ENCODE measurements at regions not wholly inside any gene's neighbourhood (a gene's known extent, or its start where the extent isn't known, plus 50 kb on each side); places are given as distances from the start of the nearest gene placed in this dataset.

GRCh38 chr6:100185615-100186014 is 191.6 kb upstream of the MCHR2 start:
- no peak for DNase-seq (ENCODE audit: low spot score)
- ChIA-PET CTCF (no interaction called here), POLR2A (ENCODE audit: low non-redundant PET) (no interaction called here)
- H3K27me3 ChIP-seq (replicated peaks; ENCODE audit: insufficient read depth, low read depth, low read length, poor library complexity), result no peaks in the 10 kb centered on the region
- H3K9me3 ChIP-seq (ENCODE audit: low read depth, low read length, poor library complexity, severe bottlenecking), result no peaks in the 10 kb centered on the region
- no TSS peak for BruUV-seq (replicated peaks)
- TF ChIP-seq CTCF (conservative IDR thresholded peaks at IDR 0.05; ENCODE audit: low read depth, low read length) (no peak), EZH2 (IDR thresholded peaks at IDR 0.05; ENCODE audit: borderline replicate concordance, low read depth, low read length, poor library complexity, severe bottlenecking) (no peak)
- no peaks in the 10 kb centered on the region for H3K4me1 ChIP-seq (ENCODE audit: insufficient read depth, low read length, poor library complexity, severe bottlenecking)
- no peak overlapping the region for H3K4me3 ChIP-seq (ENCODE audit: low read depth, low read length, poor library complexity, severe bottlenecking)
- H3K27ac ChIP-seq (ENCODE audit: low read depth, low read length, poor library complexity, severe bottlenecking), result no peak overlapping the region
- no peaks in the 10 kb centered on the region for H3K36me3 ChIP-seq (ENCODE audit: insufficient read depth, low read length, poor library complexity, severe bottlenecking)
- intact Hi-C loops (cut with micrococcal nuclease; ENCODE audit: unreplicated experiment), result no loop called here

- CTCF ChIA-PET, result no interaction called here
- TF ChIP-seq CTCF (conservative IDR thresholded peaks at IDR 0.05; ENCODE audit: low read depth, low read length), result no peak
- no peak for TF ChIP-seq EZH2 (IDR thresholded peaks at IDR 0.05; ENCODE audit: borderline replicate concordance, low read depth, low read length, poor library complexity, severe bottlenecking)
- Histone ChIP-seq H3K27me3 (replicated peaks; ENCODE audit: insufficient read depth, low read depth, low read length, poor library complexity) (no peaks in the 10 kb centered on the region), H3K4me3 (ENCODE audit: low read depth, low read length, poor library complexity, severe bottlenecking) (no peak overlapping the region), H3K27ac (ENCODE audit: low read depth, low read length, poor library complexity, severe bottlenecking) (no peak overlapping the region), H3K9me3 (ENCODE audit: low read depth, low read length, poor library complexity, severe bottlenecking) (no peaks in the 10 kb centered on the region), H3K4me1 (ENCODE audit: insufficient read depth, low read length, poor library complexity, severe bottlenecking) (no peaks in the 10 kb centered on the region), H3K36me3 (ENCODE audit: insufficient read depth, low read length, poor library complexity, severe bottlenecking) (no peaks in the 10 kb centered on the region)
- intact Hi-C loops (cut with micrococcal nuclease; ENCODE audit: unreplicated experiment), result no loop called here
- DNase-seq (ENCODE audit: low spot score), result no peak
- POLR2A ChIA-PET (ENCODE audit: low non-redundant PET), result no interaction called here
- no TSS peak for BruUV-seq (replicated peaks)
These were observed 190.4 kb upstream of the MCHR2 start for GRCh38 chr6:100184473-100184872.

GRCh38 chr6:100182313-100182712 is 188.3 kb upstream of the MCHR2 start:
- BruUV-seq (replicated peaks), result no TSS peak
- ChIA-PET POLR2A (ENCODE audit: low non-redundant PET) (no interaction called here), CTCF (no interaction called here)
- no peak for DNase-seq (ENCODE audit: low spot score)
- Histone ChIP-seq H3K27me3 (replicated peaks; ENCODE audit: insufficient read depth, low read depth, low read length, poor library complexity) (no peaks in the 10 kb centered on the region), H3K4me3 (ENCODE audit: low read depth, low read length, poor library complexity, severe bottlenecking) (no peak overlapping the region), H3K36me3 (ENCODE audit: insufficient read depth, low read length, poor library complexity, severe bottlenecking) (no peaks in the 10 kb centered on the region), H3K4me1 (ENCODE audit: insufficient read depth, low read length, poor library complexity, severe bottlenecking) (no peaks in the 10 kb centered on the region), H3K9me3 (ENCODE audit: low read depth, low read length, poor library complexity, severe bottlenecking) (no peaks in the 10 kb centered on the region), H3K27ac (ENCODE audit: low read depth, low read length, poor library complexity, severe bottlenecking) (no peak overlapping the region)
- intact Hi-C loops (cut with micrococcal nuclease; ENCODE audit: unreplicated experiment), result no loop called here
- TF ChIP-seq CTCF (conservative IDR thresholded peaks at IDR 0.05; ENCODE audit: low read depth, low read length) (no peak), EZH2 (IDR thresholded peaks at IDR 0.05; ENCODE audit: borderline replicate concordance, low read depth, low read length, poor library complexity, severe bottlenecking) (no peak)

Measured in A673 (cell line).